GM12873 (cell line): ENCODE measurements at regions not wholly inside any gene's neighbourhood (a gene's known extent, or its start where the extent isn't known, plus 50 kb on each side); places are given as distances from the start of the nearest gene placed in this dataset.

Experiments used
- CTCF ChIP-seq: IDR thresholded peaks from 2 replicates; pipeline ENCODE4 v1.5.1; 2012; ENCODE audit warnings: low read depth, mild to moderate bottlenecking, moderate library complexity, low read length, control low read depth; ENCODE audit not compliant: insufficient read depth; ENCODE audit errors: missing control alignments

GRCh38 chr9:115733318-115734110 is 420.1 kb upstream of the PAPPA start:
- no peak for TF ChIP-seq CTCF

- no peak for TF ChIP-seq CTCF
Observed at GRCh38 chr9:115739096-115739875, 414.3 kb upstream of the PAPPA start.

GRCh38 chr9:115740986-115741385 is 412.6 kb upstream of the PAPPA start:
- no peak for TF ChIP-seq CTCF

GRCh38 chr9:115743709-115744605 is 409.6 kb upstream of the PAPPA start:
- TF ChIP-seq CTCF, result no peak

GRCh38 chr9:115746496-115746895 is 407.1 kb upstream of the PAPPA start:
- TF ChIP-seq CTCF, result no peak

GRCh38 chr9:115747731-115748130 is 405.9 kb upstream of the PAPPA start:
- no peak for TF ChIP-seq CTCF
